Karpas-422 (cell line): ENCODE measurements at regions not wholly inside any gene's neighbourhood (a gene's known extent, or its start where the extent isn't known, plus 50 kb on each side); places are given as distances from the start of the nearest gene placed in this dataset.

Experiments used
- DNase-seq: peaks from one replicate; pipeline ENCODE4 v3.0.0-alpha.2; 2015
- H2AFZ ChIP-seq: fragments of 200-600 bp; sonication (generic); 2 replicates; pipeline ENCODE4 v1.6.1; 2014; ENCODE audit warnings: antibody characterized with exemption, low read length, mixed read lengths
- H3K27ac ChIP-seq: fragments of 200-600 bp; sonication (generic); 2 replicates; pipeline ENCODE4 v1.5.1; 2014; ENCODE audit warnings: mild to moderate bottlenecking, low read length, moderate library complexity
- H3K27me3 ChIP-seq: fragments of 200-600 bp; sonication (generic); 2 replicates; pipeline ENCODE4 v1.6.1; 2014; ENCODE audit warnings: low read length, mixed read lengths
- H3K36me3 ChIP-seq: fragments of 200-600 bp; sonication (generic); 2 replicates; pipeline ENCODE4 v1.6.1; 2014; ENCODE audit warnings: low read length, mixed read lengths; ENCODE audit not compliant: insufficient read depth
- H3K4me1 ChIP-seq: fragments of 200-600 bp; sonication (generic); 2 replicates; pipeline ENCODE4 v1.6.1; 2014; ENCODE audit warnings: mild to moderate bottlenecking, low read length, mixed read lengths
- H3K4me2 ChIP-seq: fragments of 200-600 bp; sonication (generic); 2 replicates; pipeline ENCODE4 v1.6.1; 2014; ENCODE audit warnings: low read length, low read depth, mild to moderate bottlenecking; ENCODE audit not compliant: poor library complexity, severe bottlenecking
- H3K4me3 ChIP-seq: fragments of 200-600 bp; sonication (generic); 2 replicates; pipeline ENCODE4 v1.5.1; 2014; ENCODE audit warnings: mild to moderate bottlenecking, antibody characterized with exemption, low read length, mixed read lengths
- H3K79me2 ChIP-seq: fragments of 200-600 bp; sonication (generic); 2 replicates; pipeline ENCODE4 v1.6.1; 2014; ENCODE audit warnings: mild to moderate bottlenecking, low read length, mixed read lengths
- H3K9ac ChIP-seq: fragments of 200-600 bp; sonication (generic); 2 replicates; pipeline ENCODE4 v1.6.0; 2014; ENCODE audit warnings: low read length
- H3K9me2 ChIP-seq: fragments of 200-600 bp; sonication (generic), shearing (Covaris generic); replicated peaks from 2 replicates; pipeline ENCODE4 v1.6.0; 2014; ENCODE audit warnings: mild to moderate bottlenecking, low read length, moderate library complexity; ENCODE audit not compliant: insufficient read depth
- H3K9me3 ChIP-seq: fragments of 300-700, 200-600 bp; sonication (generic); 2 replicates; pipeline ENCODE4 v1.6.1; 2014; ENCODE audit warnings: low read length, mixed read lengths
- H4K20me1 ChIP-seq: fragments of 200-600 bp; sonication (generic); 2 replicates; pipeline ENCODE4 v1.6.1; 2014; ENCODE audit warnings: mild to moderate bottlenecking, antibody characterized with exemption, low read length, low read depth; ENCODE audit not compliant: insufficient read depth

- Histone ChIP-seq H3K4me2 (no peak overlapping the region), H3K27ac (no peak overlapping the region), H3K79me2 (no peaks in the 10 kb centered on the region), H3K27me3 (no peaks in the 10 kb centered on the region), H3K9ac (no peak overlapping the region), H3K9me3 (no peaks in the 10 kb centered on the region), H3K36me3 (no peaks in the 10 kb centered on the region), H3K9me2 (no peaks in the 10 kb centered on the region), H2AFZ (no peak overlapping the region), H3K4me1 (no peaks in the 10 kb centered on the region), H3K4me3 (no peak overlapping the region), H4K20me1 (no peaks in the 10 kb centered on the region)
- no peak for DNase-seq
Observed at GRCh38 chr15:37359893-37360290, 259.5 kb upstream of the MEIS2 start.

- H3K27ac ChIP-seq, result no peak overlapping the region
- no peak overlapping the region for H3K9ac ChIP-seq
- no peak for DNase-seq
- H3K9me2 ChIP-seq, result no peaks in the 10 kb centered on the region
- H4K20me1 ChIP-seq, result no peaks in the 10 kb centered on the region
- H2AFZ ChIP-seq, result no peak overlapping the region
- no peaks in the 10 kb centered on the region for H3K4me1 ChIP-seq
- H3K79me2 ChIP-seq, result no peaks in the 10 kb centered on the region
- H3K27me3 ChIP-seq, result no peaks in the 10 kb centered on the region
- H3K9me3 ChIP-seq, result no peaks in the 10 kb centered on the region
- no peak overlapping the region for H3K4me2 ChIP-seq
- no peak overlapping the region for H3K4me3 ChIP-seq
- H3K36me3 ChIP-seq, result no peaks in the 10 kb centered on the region
Observed at GRCh38 chr15:37360724-37361123, 260.4 kb upstream of the MEIS2 start.

- Histone ChIP-seq H3K9me2 (no peaks in the 10 kb centered on the region), H3K36me3 (no peaks in the 10 kb centered on the region), H3K27me3 (no peaks in the 10 kb centered on the region), H2AFZ (no peak overlapping the region), H3K9me3 (no peaks in the 10 kb centered on the region), H3K4me1 (no peaks in the 10 kb centered on the region), H3K79me2 (no peaks in the 10 kb centered on the region), H4K20me1 (no peaks in the 10 kb centered on the region), H3K9ac (no peak overlapping the region), H3K4me2 (no peak overlapping the region), H3K4me3 (no peak overlapping the region), H3K27ac (no peak overlapping the region)
- DNase-seq, result no peak
Observed at GRCh38 chr15:37361621-37362020, 261.3 kb upstream of the MEIS2 start.

GRCh38 chr15:37362414-37362813 lies 262.1 kb upstream of the MEIS2 start:
- Histone ChIP-seq H2AFZ (no peak overlapping the region), H4K20me1 (no peaks in the 10 kb centered on the region), H3K9me3 (no peaks in the 10 kb centered on the region), H3K4me2 (no peak overlapping the region), H3K79me2 (no peaks in the 10 kb centered on the region), H3K36me3 (no peaks in the 10 kb centered on the region), H3K27me3 (no peaks in the 10 kb centered on the region), H3K9me2 (no peaks in the 10 kb centered on the region), H3K9ac (no peak overlapping the region), H3K27ac (no peak overlapping the region), H3K4me1 (no peaks in the 10 kb centered on the region), H3K4me3 (no peak overlapping the region)
- DNase-seq, result no peak

- H3K9ac ChIP-seq, result no peak overlapping the region
- DNase-seq, result no peak
- no peak overlapping the region for H3K27ac ChIP-seq
- H3K36me3 ChIP-seq, result no peaks in the 10 kb centered on the region
- H4K20me1 ChIP-seq, result no peaks in the 10 kb centered on the region
- no peaks in the 10 kb centered on the region for H3K9me3 ChIP-seq
- no peaks in the 10 kb centered on the region for H3K27me3 ChIP-seq
- H3K9me2 ChIP-seq, result no peaks in the 10 kb centered on the region
- H2AFZ ChIP-seq, result no peak overlapping the region
- H3K4me2 ChIP-seq, result no peak overlapping the region
- no peaks in the 10 kb centered on the region for H3K79me2 ChIP-seq
- no peak overlapping the region for H3K4me3 ChIP-seq
- no peaks in the 10 kb centered on the region for H3K4me1 ChIP-seq
Observed at GRCh38 chr15:37368961-37369360, 268.6 kb upstream of the MEIS2 start.

GRCh38 chr15:37370941-37371340 lies 270.6 kb upstream of the MEIS2 start:
- Histone ChIP-seq H3K4me1 (no peaks in the 10 kb centered on the region), H3K4me3 (no peak overlapping the region), H3K4me2 (no peak overlapping the region), H3K79me2 (no peaks in the 10 kb centered on the region), H3K9me2 (no peaks in the 10 kb centered on the region), H2AFZ (no peak overlapping the region), H3K27me3 (no peaks in the 10 kb centered on the region), H3K9ac (no peak overlapping the region), H3K27ac (no peak overlapping the region), H3K9me3 (no peaks in the 10 kb centered on the region), H3K36me3 (no peaks in the 10 kb centered on the region), H4K20me1 (no peaks in the 10 kb centered on the region)
- no peak for DNase-seq

- H3K9ac ChIP-seq, result no peak overlapping the region
Observed at GRCh38 chr15:37372064-37372463, 271.7 kb upstream of the MEIS2 start.

GRCh38 chr15:37375519-37375918 lies 275.2 kb upstream of the MEIS2 start:
- no peaks in the 10 kb centered on the region for H3K9me2 ChIP-seq
- no peaks in the 10 kb centered on the region for H3K4me1 ChIP-seq
- H2AFZ ChIP-seq, result no peak overlapping the region
- H3K79me2 ChIP-seq, result no peaks in the 10 kb centered on the region
- H3K4me2 ChIP-seq, result no peak overlapping the region
- no peak overlapping the region for H3K9ac ChIP-seq
- DNase-seq, result no peak
- H3K27me3 ChIP-seq, result no peaks in the 10 kb centered on the region
- H3K9me3 ChIP-seq, result no peaks in the 10 kb centered on the region
- H4K20me1 ChIP-seq, result no peaks in the 10 kb centered on the region
- H3K4me3 ChIP-seq, result no peak overlapping the region
- no peaks in the 10 kb centered on the region for H3K36me3 ChIP-seq
- no peak overlapping the region for H3K27ac ChIP-seq

More at GRCh38 chr15:37372064-37372463, 271.7 kb upstream of the MEIS2 start:
- H3K27ac ChIP-seq, result no peak overlapping the region
- no peak overlapping the region for H3K4me2 ChIP-seq
- no peaks in the 10 kb centered on the region for H3K79me2 ChIP-seq
- H3K9me2 ChIP-seq, result no peaks in the 10 kb centered on the region
- H3K36me3 ChIP-seq, result no peaks in the 10 kb centered on the region
- no peaks in the 10 kb centered on the region for H4K20me1 ChIP-seq
- H3K4me3 ChIP-seq, result no peak overlapping the region
- no peak overlapping the region for H2AFZ ChIP-seq
- DNase-seq, result no peak
- no peaks in the 10 kb centered on the region for H3K9me3 ChIP-seq
- H3K27me3 ChIP-seq, result no peaks in the 10 kb centered on the region
- no peaks in the 10 kb centered on the region for H3K4me1 ChIP-seq

GRCh38 chr15:37377428-37377827 lies 277.1 kb upstream of the MEIS2 start:
- no peak overlapping the region for H3K9ac ChIP-seq
- H3K9me2 ChIP-seq, result no peaks in the 10 kb centered on the region
- no peaks in the 10 kb centered on the region for H3K36me3 ChIP-seq
- no peaks in the 10 kb centered on the region for H3K79me2 ChIP-seq
- H3K4me1 ChIP-seq, result no peaks in the 10 kb centered on the region
- DNase-seq, result no peak
- no peak overlapping the region for H3K27ac ChIP-seq
- H3K27me3 ChIP-seq, result no peaks in the 10 kb centered on the region
- H4K20me1 ChIP-seq, result no peaks in the 10 kb centered on the region
- H3K4me2 ChIP-seq, result no peak overlapping the region
- no peak overlapping the region for H2AFZ ChIP-seq
- H3K9me3 ChIP-seq, result no peaks in the 10 kb centered on the region
- H3K4me3 ChIP-seq, result no peak overlapping the region
